IMR-90 (cell line): ENCODE measurements at regions not wholly inside any gene's neighbourhood (a gene's known extent, or its start where the extent isn't known, plus 50 kb on each side); places are given as distances from the start of the nearest gene placed in this dataset.

Experiments used
- ATAC-seq: fragments of 200-7000 bp; cut with Tn5 transposase; 2 replicates; pipeline ENCODE4 v1.9.1; 2020; ENCODE audit warnings: low read depth, mild to moderate bottlenecking, moderate library complexity
- BruUV-seq: library from RNA; stranded (reverse); fragments of 400-500 nt; replicated peaks from 2 replicates; lab custom pipeline; 2021; lab: Mats Ljungman, UMichigan
- CTCF ChIA-PET: fragments of 300-600 bp; formaldehyde crosslinking; extraction: SDS; loops from one replicate; lab custom pipeline; 2021; ENCODE audit warnings: antibody characterized with exemption; lab: Yijun Ruan, JAX
- POLR2A ChIA-PET: fragments of 300-600 bp; sonication (Branson Sonifier 250); formaldehyde crosslinking; loops from one replicate; lab custom pipeline; 2022; ENCODE audit warnings: antibody characterized with exemption; ENCODE audit not compliant: unreplicated experiment; lab: Charles Lee
- DNase-seq: peaks from one replicate; pipeline ENCODE4 v3.0.0; 2013
- H2AFZ ChIP-seq: replicated peaks from 2 replicates; pipeline ENCODE3; 2013; ENCODE audit warnings: low read length, mild to moderate bottlenecking; ENCODE audit not compliant: poor library complexity
- H2AK5ac ChIP-seq: 2 replicates; pipeline ENCODE4 v1.6.1; 2013; ENCODE audit warnings: low read depth, low read length, inconsistent platforms
- H2AK9ac ChIP-seq: replicated peaks from 2 replicates; pipeline ENCODE3; 2013; ENCODE audit warnings: mild to moderate bottlenecking, low read depth, low read length, moderate library complexity; ENCODE audit not compliant: poor library complexity
- H2BK120ac ChIP-seq: 2 replicates; pipeline ENCODE4 v1.6.1; 2013; ENCODE audit warnings: low read depth, low read length, inconsistent platforms
- H2BK15ac ChIP-seq: 3 replicates; pipeline ENCODE4 v1.6.1; 2013; ENCODE audit warnings: low read depth, low read length, inconsistent platforms
- H2BK20ac ChIP-seq: 2 replicates; pipeline ENCODE4 v1.6.1; 2013; ENCODE audit warnings: low read depth, mild to moderate bottlenecking, inconsistent platforms, low read length, moderate library complexity
- H2BK5ac ChIP-seq: 2 replicates; pipeline ENCODE4 v1.6.1; 2013; ENCODE audit warnings: mild to moderate bottlenecking, low read depth, low read length, inconsistent platforms; ENCODE audit not compliant: poor library complexity, severe bottlenecking
- H3K14ac ChIP-seq: replicated peaks from 2 replicates; pipeline ENCODE4 v1.6.1; 2013; ENCODE audit warnings: low read depth, low read length, inconsistent platforms
- H3K18ac ChIP-seq: 2 replicates; pipeline ENCODE4 v1.6.1; 2013; ENCODE audit warnings: low read depth, low read length, control low read depth
- H3K23ac ChIP-seq: 2 replicates; pipeline ENCODE4 v1.6.1; 2013; ENCODE audit warnings: low read depth, low read length, inconsistent platforms
- H3K27ac ChIP-seq: 2 replicates; pipeline ENCODE4 v1.5.1; 2013; ENCODE audit warnings: mild to moderate bottlenecking, control low read depth, low read length; ENCODE audit not compliant: insufficient read depth
- H3K27me3 ChIP-seq: 2 replicates; pipeline ENCODE4 v1.6.1; 2013; ENCODE audit warnings: low read length; ENCODE audit not compliant: control insufficient read depth, insufficient read depth
- H3K36me3 ChIP-seq: 2 replicates; pipeline ENCODE4 v1.6.1; 2013; ENCODE audit warnings: low read length, mixed read lengths; ENCODE audit not compliant: control insufficient read depth, insufficient read depth
- H3K4ac ChIP-seq: 2 replicates; pipeline ENCODE4 v1.6.1; 2013; ENCODE audit warnings: low read depth, low read length, inconsistent platforms
- H3K4me1 ChIP-seq: 2 replicates; pipeline ENCODE4 v1.6.1; 2013; ENCODE audit warnings: low read length, mixed read lengths; ENCODE audit not compliant: control insufficient read depth, insufficient read depth
- H3K4me2 ChIP-seq: 2 replicates; pipeline ENCODE4 v1.6.1; 2013; ENCODE audit warnings: low read depth, mild to moderate bottlenecking, control low read depth, low read length, moderate library complexity
- H3K4me3 ChIP-seq: 2 replicates; pipeline ENCODE4 v1.5.1; 2013; ENCODE audit warnings: low read depth, mild to moderate bottlenecking, control low read depth, low read length, moderate library complexity; ENCODE audit not compliant: insufficient read depth
- H3K56ac ChIP-seq: 2 replicates; pipeline ENCODE4 v1.6.1; 2013; ENCODE audit warnings: low read length, inconsistent platforms; ENCODE audit not compliant: insufficient read depth; ENCODE audit errors: extremely low read depth
- H3K79me1 ChIP-seq, 2 experiments: 2 replicates each; pipeline ENCODE4 v1.6.1; 2013; ENCODE audit warnings: low read length in 2 of 2, inconsistent platforms in 1 of 2, low read depth in 1 of 2
- H3K9ac ChIP-seq: 2 replicates; pipeline ENCODE4 v1.6.1; 2013; ENCODE audit warnings: low read depth, low read length, control low read depth
- H3K9me1 ChIP-seq: 2 replicates; pipeline ENCODE4 v1.6.1; 2013; ENCODE audit warnings: low read length, inconsistent platforms; ENCODE audit not compliant: insufficient read depth
- H3K9me3 ChIP-seq: 2 replicates; pipeline ENCODE4 v1.6.1; 2013; ENCODE audit warnings: low read length; ENCODE audit not compliant: control insufficient read depth, insufficient read depth
- H4K20me1 ChIP-seq: 2 replicates; pipeline ENCODE4 v1.6.1; 2013; ENCODE audit warnings: low read length, inconsistent platforms; ENCODE audit not compliant: insufficient read depth
- H4K5ac ChIP-seq: 2 replicates; pipeline ENCODE4 v1.6.1; 2013; ENCODE audit warnings: mild to moderate bottlenecking, low read depth, low read length, control low read depth
- H4K8ac ChIP-seq, 2 experiments: 2 replicates each; pipeline ENCODE4 v1.6.1; 2013; ENCODE audit warnings: low read depth in 2 of 2, low read length in 2 of 2, control low read depth in 1 of 2, inconsistent platforms in 1 of 2
- H4K91ac ChIP-seq: 2 replicates; pipeline ENCODE4 v1.6.1; 2013; ENCODE audit warnings: low read depth, low read length, inconsistent platforms; ENCODE audit not compliant: insufficient read depth
- BHLHE40 ChIP-seq: fragments of 150-350 bp; IDR thresholded peaks from 2 replicates; pipeline ENCODE4 v1.6.1; 2016; ENCODE audit warnings: mild to moderate bottlenecking, low read depth, low read length
- CEBPB ChIP-seq: IDR thresholded peaks from 2 replicates; pipeline ENCODE4 v1.6.1; 2012; ENCODE audit warnings: low read depth, low read length, improper control_type of control experiment
- CHD1 ChIP-seq: IDR thresholded peaks from 2 replicates; pipeline ENCODE4 v1.6.1; 2012; ENCODE audit warnings: low read depth, low read length, improper control_type of control experiment
- CTCF ChIP-seq: conservative IDR thresholded peaks from 2 replicates; pipeline ENCODE4 v1.5.1; 2012; ENCODE audit warnings: mild to moderate bottlenecking, low read depth, low read length, improper control_type of control experiment
- MAFK ChIP-seq: IDR thresholded peaks from 2 replicates; pipeline ENCODE4 v1.6.1; 2012; ENCODE audit warnings: low read depth, low read length, improper control_type of control experiment
- MAZ ChIP-seq: IDR thresholded peaks from 2 replicates; pipeline ENCODE4 v1.6.1; 2012; ENCODE audit warnings: low read depth, mild to moderate bottlenecking, low read length, improper control_type of control experiment, moderate library complexity, borderline replicate concordance
- MXI1 ChIP-seq: IDR thresholded peaks from 2 replicates; pipeline ENCODE4 v1.6.1; 2012; ENCODE audit warnings: low read depth, mild to moderate bottlenecking, low read length, moderate library complexity, borderline replicate concordance
- NFE2L2 ChIP-seq: fragments of 150-350 bp; IDR thresholded peaks from 2 replicates; pipeline ENCODE4 v1.6.1; 2016; ENCODE audit warnings: low read depth, mild to moderate bottlenecking, low read length
- POLR2A ChIP-seq: IDR thresholded peaks from 2 replicates; pipeline ENCODE4 v1.6.1; 2012; ENCODE audit warnings: mild to moderate bottlenecking, low read depth, low read length
- RAD21 ChIP-seq: IDR thresholded peaks from 2 replicates; pipeline ENCODE4 v1.6.1; 2012; ENCODE audit warnings: low read length, improper control_type of control experiment
- RCOR1 ChIP-seq: IDR thresholded peaks from 2 replicates; pipeline ENCODE4 v1.6.1; 2012; ENCODE audit warnings: mild to moderate bottlenecking, low read length, improper control_type of control experiment; ENCODE audit not compliant: insufficient replicate concordance
- RFX5 ChIP-seq: IDR thresholded peaks from 2 replicates; pipeline ENCODE4 v1.8.0; 2012; ENCODE audit warnings: low read depth, mild to moderate bottlenecking, low read length, moderate library complexity
- SMC3 ChIP-seq: fragments of 150-350 bp; IDR thresholded peaks from 2 replicates; pipeline ENCODE4 v1.6.1; 2016; ENCODE audit warnings: low read depth, mild to moderate bottlenecking, antibody characterized with exemption, low read length, moderate library complexity
- WGBS, 2 experiments: methylation state at CpG; one replicate each; pipeline versions ENCODE4 v1.1.5 to v1.1.7; 2013; ENCODE audit warnings: missing lambda C conversion rate in 2 of 2; ENCODE audit not compliant: insufficient read length in 1 of 2; ENCODE audit errors: extremely low coverage in 2 of 2; 5-methylcytosine and 5-hydroxymethylcytosine counted together
- dilution Hi-C: fragments of 300-500 bp; cut with HindIII; formaldehyde crosslinking; loops from one replicate; pipeline ENCODE4 v1.14.3; 2018; ENCODE audit warnings: low sequenced_read_pairs; ENCODE audit not compliant: unreplicated experiment
- in situ Hi-C: fragments of 300-500 bp; cut with MboI; formaldehyde crosslinking; loops from 3 replicates; pipeline ENCODE4 v1.14.3; 2019; ENCODE audit warnings: low sequenced_read_pairs, inconsistent platforms, mixed read lengths
- intact Hi-C: fragments of 100-400 bp; cut with micrococcal nuclease; formaldehyde crosslinking; loops from 2 replicates; pipeline ENCODE4 v1.10.0; 2022
- TF ChIP-seq, protein P1 (sequence below): fragments of 150-350 bp; IDR thresholded peaks from 2 replicates; pipeline ENCODE4 v1.6.1; 2017; ENCODE audit warnings: mild to moderate bottlenecking, antibody characterized with exemption, low read length, low read depth
- TF ChIP-seq, protein P2 (sequence below): fragments of 150-350 bp; IDR thresholded peaks from 2 replicates; pipeline ENCODE4 v1.6.1; 2016; ENCODE audit warnings: low read depth, mild to moderate bottlenecking, low read length, moderate library complexity, borderline replicate concordance

GRCh38 chr21:18950045-18950740 lies 546.6 kb upstream of the TMPRSS15 start:
- in situ Hi-C loops: no loop called here
- Histone ChIP-seq H3K9ac (no peak overlapping the region), H3K36me3 (no peaks in the 10 kb centered on the region), H4K5ac (no peak overlapping the region), H2AK5ac (no peak overlapping the region), H3K14ac (no peak overlapping the region), H4K20me1 (no peaks in the 10 kb centered on the region), H3K4me3 (no peak overlapping the region), H2BK5ac (no peak overlapping the region), H3K27me3 (no peaks in the 10 kb centered on the region), H3K79me1 (no peaks in the 10 kb centered on the region), H3K9me3 (peaks cover 17% of the 10 kb centered on the region), H3K4me2 (no peak overlapping the region), H3K23ac (no peak overlapping the region), H2BK20ac (no peak overlapping the region), H2AFZ (no peak overlapping the region), H3K4ac (no peak overlapping the region), H2BK120ac (no peak overlapping the region), H2BK15ac (no peak overlapping the region), H3K27ac (no peak overlapping the region), H3K56ac (no peak overlapping the region), H4K8ac (no peak overlapping the region), H2AK9ac (no peak overlapping the region), H3K18ac (no peak overlapping the region), H3K4me1 (no peaks in the 10 kb centered on the region), H3K9me1 (no peaks in the 10 kb centered on the region), H4K91ac (no peak overlapping the region)
- DNase-seq: no peak
- CTCF ChIA-PET: no interaction called here
- no CpG with 5 or more reads among the region's 13 CpGs for WGBS, 2 experiments
- intact Hi-C loops: no loop called here
- dilution Hi-C loops: no loop called here
- no peak for ATAC-seq
- BruUV-seq: no TSS peak
- POLR2A ChIA-PET: no interaction called here
- no peak for TF ChIP-seq MXI1
- no peak for TF ChIP-seq CTCF
- TF ChIP-seq MAFK: no peak
- no peak for TF ChIP-seq RCOR1
- TF ChIP-seq RFX5: no peak
- TF ChIP-seq CEBPB: no peak
- TF ChIP-seq, protein P1, sequence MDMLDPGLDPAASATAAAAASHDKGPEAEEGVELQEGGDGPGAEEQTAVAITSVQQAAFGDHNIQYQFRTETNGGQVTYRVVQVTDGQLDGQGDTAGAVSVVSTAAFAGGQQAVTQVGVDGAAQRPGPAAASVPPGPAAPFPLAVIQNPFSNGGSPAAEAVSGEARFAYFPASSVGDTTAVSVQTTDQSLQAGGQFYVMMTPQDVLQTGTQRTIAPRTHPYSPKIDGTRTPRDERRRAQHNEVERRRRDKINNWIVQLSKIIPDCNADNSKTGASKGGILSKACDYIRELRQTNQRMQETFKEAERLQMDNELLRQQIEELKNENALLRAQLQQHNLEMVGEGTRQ: no peak
- no peak for TF ChIP-seq POLR2A
- no peak for TF ChIP-seq SMC3
- no peak for TF ChIP-seq MAZ
- no peak for TF ChIP-seq RAD21
- TF ChIP-seq BHLHE40: no peak
- no peak for TF ChIP-seq NFE2L2
- no peak for TF ChIP-seq CHD1
- TF ChIP-seq, protein P2, sequence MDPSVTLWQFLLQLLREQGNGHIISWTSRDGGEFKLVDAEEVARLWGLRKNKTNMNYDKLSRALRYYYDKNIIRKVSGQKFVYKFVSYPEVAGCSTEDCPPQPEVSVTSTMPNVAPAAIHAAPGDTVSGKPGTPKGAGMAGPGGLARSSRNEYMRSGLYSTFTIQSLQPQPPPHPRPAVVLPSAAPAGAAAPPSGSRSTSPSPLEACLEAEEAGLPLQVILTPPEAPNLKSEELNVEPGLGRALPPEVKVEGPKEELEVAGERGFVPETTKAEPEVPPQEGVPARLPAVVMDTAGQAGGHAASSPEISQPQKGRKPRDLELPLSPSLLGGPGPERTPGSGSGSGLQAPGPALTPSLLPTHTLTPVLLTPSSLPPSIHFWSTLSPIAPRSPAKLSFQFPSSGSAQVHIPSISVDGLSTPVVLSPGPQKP: no peak
